MM.1S (cell line): ENCODE measurements at regions not wholly inside any gene's neighbourhood (a gene's known extent, or its start where the extent isn't known, plus 50 kb on each side); places are given as distances from the start of the nearest gene placed in this dataset.

Source experiments
- DNase-seq: peaks from one replicate; pipeline ENCODE4 v3.0.0-alpha.2; 2015
- H2AFZ ChIP-seq: fragments of 300-600 bp; sonication (generic); 2 replicates; pipeline ENCODE4 v1.6.0; 2016; ENCODE audit warnings: antibody characterized with exemption, low read length
- H3F3A ChIP-seq: fragments of 300-600 bp; sonication (generic); 2 replicates; pipeline ENCODE4 v1.6.1; 2016; ENCODE audit warnings: mild to moderate bottlenecking, antibody characterized with exemption, low read length, moderate library complexity, mixed read lengths; ENCODE audit not compliant: insufficient read depth
- H3K27ac ChIP-seq: fragments of 300-600 bp; sonication (generic); 2 replicates; pipeline ENCODE4 v1.5.1; 2016; ENCODE audit warnings: mild to moderate bottlenecking, low read length
- H3K27me3 ChIP-seq: fragments of 300-600 bp; sonication (generic); replicated peaks from 2 replicates; pipeline ENCODE4 v1.6.0; 2016; ENCODE audit warnings: low read length; ENCODE audit not compliant: insufficient read depth
- H3K36me3 ChIP-seq: fragments of 300-600 bp; sonication (generic); replicated peaks from 2 replicates; pipeline ENCODE4 v1.6.1; 2016; ENCODE audit warnings: mild to moderate bottlenecking, low read length, mixed read lengths; ENCODE audit not compliant: insufficient read depth
- H3K4me1 ChIP-seq: fragments of 300-600 bp; sonication (generic); 2 replicates; pipeline ENCODE4 v1.6.1; 2016; ENCODE audit warnings: low read length, mixed read lengths
- H3K4me2 ChIP-seq: fragments of 300-600 bp; sonication (generic); 2 replicates; pipeline ENCODE4 v1.6.0; 2016; ENCODE audit warnings: low read depth, low read length
- H3K4me3 ChIP-seq: fragments of 300-600 bp; sonication (generic); 2 replicates; pipeline ENCODE4 v1.5.1; 2016; ENCODE audit warnings: low read length, mixed read lengths
- H3K79me2 ChIP-seq: fragments of 300-600 bp; sonication (generic); 2 replicates; pipeline ENCODE4 v1.6.1; 2016; ENCODE audit warnings: mixed run types, low read length, mixed read lengths
- H3K9ac ChIP-seq: fragments of 300-600 bp; sonication (generic); 2 replicates; pipeline ENCODE4 v1.6.1; 2016; ENCODE audit warnings: low read length, mixed read lengths
- H3K9me2 ChIP-seq: fragments of 300-600 bp; sonication (generic); replicated peaks from 2 replicates; pipeline ENCODE4 v1.6.1; 2016; ENCODE audit warnings: mild to moderate bottlenecking, low read length, mixed read lengths; ENCODE audit not compliant: insufficient read depth
- H3K9me3 ChIP-seq: fragments of 300-600 bp; sonication (generic); replicated peaks from 2 replicates; pipeline ENCODE4 v1.6.1; 2016; ENCODE audit warnings: mild to moderate bottlenecking, low read length, mixed read lengths; ENCODE audit not compliant: insufficient read depth
- H4K20me1 ChIP-seq: fragments of 300-600 bp; sonication (generic); 2 replicates; pipeline ENCODE4 v1.6.1; 2016; ENCODE audit warnings: mild to moderate bottlenecking, low read length, moderate library complexity, mixed read lengths; ENCODE audit not compliant: insufficient read depth
- EZH2 ChIP-seq: fragments of 300-600 bp; sonication (generic); optimal IDR thresholded peaks from 2 replicates; pipeline ENCODE3; 2017; ENCODE audit warnings: low read depth, mild to moderate bottlenecking, antibody characterized with exemption, low read length, mixed read lengths
- EZH2phosphoT487 ChIP-seq: fragments of 300-600 bp; sonication (generic); IDR thresholded peaks from 2 replicates; pipeline ENCODE4 v1.6.1; 2018; ENCODE audit warnings: antibody characterized with exemption, low read length
- TF ChIP-seq, protein P1 (sequence below): fragments of 300-600 bp; sonication (generic); IDR thresholded peaks from 2 replicates; pipeline ENCODE4 v1.5.1; 2016; ENCODE audit warnings: antibody characterized with exemption, low read length, mixed read lengths

DNA sequence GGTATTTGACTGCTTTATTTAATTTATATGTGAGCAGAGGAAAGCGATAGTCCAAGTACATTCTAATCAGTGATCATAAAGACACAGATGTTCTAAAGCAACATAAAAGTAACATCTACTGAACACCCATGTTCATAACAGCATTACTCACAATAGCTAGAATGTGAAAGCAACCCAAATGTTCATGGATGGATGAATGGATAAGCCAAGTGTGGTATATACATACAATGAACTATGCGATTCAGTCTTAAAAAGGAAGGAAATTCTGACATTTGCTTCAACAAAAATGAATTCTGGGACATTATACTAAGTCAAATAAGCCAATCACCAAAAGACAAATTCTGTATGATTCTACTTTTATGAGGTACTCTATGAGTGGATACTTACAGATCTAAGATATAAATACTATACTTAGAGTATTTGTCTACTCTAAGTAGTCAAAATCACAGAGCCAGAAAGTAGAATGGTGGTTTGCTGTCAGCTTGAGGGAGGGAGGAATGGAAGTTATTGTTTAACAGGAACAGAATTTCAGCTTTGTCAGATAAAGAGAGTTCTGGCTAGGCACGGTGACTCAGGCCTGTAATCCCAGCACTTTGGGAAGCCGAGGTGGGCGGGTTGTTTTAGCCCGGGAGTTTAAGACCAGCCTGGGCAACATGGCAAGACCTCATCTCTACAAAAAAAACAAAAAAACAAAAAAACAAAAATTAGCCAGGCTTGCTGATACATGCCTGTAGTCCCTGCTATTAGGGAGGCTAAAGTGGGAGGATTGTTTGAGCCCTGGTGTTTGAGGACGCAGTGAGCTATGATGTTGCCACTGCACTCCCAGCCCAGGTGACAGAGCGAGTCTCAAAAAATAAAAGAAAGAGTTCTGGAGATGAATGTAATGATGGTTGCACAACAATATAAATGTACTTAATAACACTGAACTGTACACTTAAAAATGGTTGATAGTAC lies 79.7 kb upstream of the ARHGAP29 start:
- H3F3A ChIP-seq: no peaks in the 10 kb centered on the region
- H3K9me3 ChIP-seq: no peaks in the 10 kb centered on the region
- no peak for DNase-seq
- no peaks in the 10 kb centered on the region for H3K79me2 ChIP-seq
- no peaks in the 10 kb centered on the region for H3K9me2 ChIP-seq
- TF ChIP-seq, protein P1, sequence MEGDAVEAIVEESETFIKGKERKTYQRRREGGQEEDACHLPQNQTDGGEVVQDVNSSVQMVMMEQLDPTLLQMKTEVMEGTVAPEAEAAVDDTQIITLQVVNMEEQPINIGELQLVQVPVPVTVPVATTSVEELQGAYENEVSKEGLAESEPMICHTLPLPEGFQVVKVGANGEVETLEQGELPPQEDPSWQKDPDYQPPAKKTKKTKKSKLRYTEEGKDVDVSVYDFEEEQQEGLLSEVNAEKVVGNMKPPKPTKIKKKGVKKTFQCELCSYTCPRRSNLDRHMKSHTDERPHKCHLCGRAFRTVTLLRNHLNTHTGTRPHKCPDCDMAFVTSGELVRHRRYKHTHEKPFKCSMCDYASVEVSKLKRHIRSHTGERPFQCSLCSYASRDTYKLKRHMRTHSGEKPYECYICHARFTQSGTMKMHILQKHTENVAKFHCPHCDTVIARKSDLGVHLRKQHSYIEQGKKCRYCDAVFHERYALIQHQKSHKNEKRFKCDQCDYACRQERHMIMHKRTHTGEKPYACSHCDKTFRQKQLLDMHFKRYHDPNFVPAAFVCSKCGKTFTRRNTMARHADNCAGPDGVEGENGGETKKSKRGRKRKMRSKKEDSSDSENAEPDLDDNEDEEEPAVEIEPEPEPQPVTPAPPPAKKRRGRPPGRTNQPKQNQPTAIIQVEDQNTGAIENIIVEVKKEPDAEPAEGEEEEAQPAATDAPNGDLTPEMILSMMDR: no peak
- H3K9ac ChIP-seq: no peak overlapping the region
- no peak overlapping the region for H3K4me2 ChIP-seq
- no peak overlapping the region for H2AFZ ChIP-seq
- H3K27me3 ChIP-seq: no peaks in the 10 kb centered on the region
- H4K20me1 ChIP-seq: no peaks in the 10 kb centered on the region
- H3K27ac ChIP-seq: no peak overlapping the region
- no peaks in the 10 kb centered on the region for H3K36me3 ChIP-seq
- H3K4me1 ChIP-seq: no peaks in the 10 kb centered on the region
- no peak overlapping the region for H3K4me3 ChIP-seq

DNA sequence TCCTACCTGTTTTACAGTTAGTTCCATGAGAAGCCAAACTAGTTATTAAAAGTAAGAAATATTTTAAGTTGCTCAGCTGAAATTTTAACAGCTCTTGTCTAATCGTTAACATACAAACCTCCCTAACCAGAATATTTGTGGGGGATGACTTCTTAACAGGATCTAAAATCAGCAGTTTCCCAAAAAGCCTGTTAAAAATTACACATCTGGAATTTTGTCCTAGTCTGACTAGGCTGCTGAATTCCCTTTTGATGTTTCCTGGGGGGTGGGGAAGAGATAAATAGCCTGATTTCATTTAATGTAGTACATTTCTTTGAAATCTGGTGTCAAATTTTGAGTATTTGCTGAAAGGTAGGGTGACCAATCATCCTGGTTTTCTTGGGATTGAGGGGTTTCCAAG lies 78.8 kb upstream of the ARHGAP29 start:
- no peak for DNase-seq
- H3F3A ChIP-seq: no peaks in the 10 kb centered on the region
- TF ChIP-seq EZH2: no peak
- TF ChIP-seq, protein P1: no peak
- TF ChIP-seq EZH2phosphoT487: no peak
- H3K4me3 ChIP-seq: no peak overlapping the region
- H3K4me1 ChIP-seq: no peaks in the 10 kb centered on the region
- no peaks in the 10 kb centered on the region for H3K9me2 ChIP-seq
- H3K4me2 ChIP-seq: no peak overlapping the region
- H4K20me1 ChIP-seq: no peaks in the 10 kb centered on the region
- no peaks in the 10 kb centered on the region for H3K9me3 ChIP-seq
- no peak overlapping the region for H2AFZ ChIP-seq
- no peak overlapping the region for H3K27ac ChIP-seq
- H3K36me3 ChIP-seq: no peaks in the 10 kb centered on the region
- H3K9ac ChIP-seq: no peak overlapping the region
- no peaks in the 10 kb centered on the region for H3K79me2 ChIP-seq
- H3K27me3 ChIP-seq: no peaks in the 10 kb centered on the region

DNA sequence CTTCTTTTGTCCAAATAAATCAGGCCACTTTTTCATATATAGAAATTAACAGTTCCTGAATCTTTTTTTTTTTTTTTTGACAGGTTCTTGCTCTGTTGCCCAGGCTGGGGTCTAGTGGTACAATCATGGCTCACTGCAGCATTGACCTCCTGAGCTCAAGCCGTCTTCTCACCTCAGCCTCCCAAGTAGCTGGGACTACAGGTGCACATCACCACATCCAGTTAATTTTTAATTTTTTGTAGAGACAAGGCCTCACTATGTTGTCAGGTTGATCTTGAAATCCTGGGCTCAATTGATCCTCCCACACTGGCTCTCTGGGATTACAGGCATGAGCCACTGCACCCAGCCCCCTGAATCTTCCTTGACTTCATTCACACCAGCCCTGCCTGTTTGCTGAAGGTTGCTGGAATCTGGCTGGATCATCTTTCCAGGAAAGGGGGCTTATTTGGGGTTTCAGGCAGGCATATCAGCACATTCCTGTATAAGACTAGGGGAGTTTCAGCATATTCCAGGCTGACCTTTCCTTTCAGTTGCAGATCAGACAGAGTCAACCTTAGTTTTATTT lies 78.2 kb upstream of the ARHGAP29 start:
- Histone ChIP-seq H2AFZ (no peak overlapping the region), H3K4me3 (no peak overlapping the region), H4K20me1 (no peaks in the 10 kb centered on the region), H3K9me3 (no peaks in the 10 kb centered on the region), H3K9me2 (no peaks in the 10 kb centered on the region), H3K27ac (no peak overlapping the region), H3K27me3 (no peaks in the 10 kb centered on the region), H3K9ac (no peak overlapping the region), H3K4me1 (no peaks in the 10 kb centered on the region), H3K4me2 (no peak overlapping the region), H3F3A (no peaks in the 10 kb centered on the region), H3K79me2 (no peaks in the 10 kb centered on the region), H3K36me3 (no peaks in the 10 kb centered on the region)
- no peak for TF ChIP-seq EZH2
- TF ChIP-seq EZH2phosphoT487: no peak
- TF ChIP-seq, protein P1: no peak
- no peak for DNase-seq
